B cell (primary cell): ENCODE measurements at regions not wholly inside any gene's neighbourhood (a gene's known extent, or its start where the extent isn't known, plus 50 kb on each side); places are given as distances from the start of the nearest gene placed in this dataset.

ENCODE experiments used
- ATAC-seq: fragments of 200-7000 bp; cut with Tn5 transposase; one replicate; pipeline ENCODE4 v1.10.0; 2021; ENCODE audit warnings: low read depth, mild to moderate bottlenecking, moderate number of reproducible peaks, moderate library complexity
- CTCF ChIA-PET: fragments of 350-600 bp; sonication (Branson Sonifier 250); formaldehyde crosslinking; loops from one replicate; lab custom pipeline; 2021; ENCODE audit warnings: antibody characterized with exemption, inconsistent platforms; lab: Charles Lee
- POLR2A ChIA-PET: fragments of 350-600 bp; sonication (Branson Sonifier 250); formaldehyde crosslinking; loops from one replicate; lab custom pipeline; 2021; ENCODE audit warnings: antibody characterized with exemption; lab: Charles Lee
- DNase-seq: peaks from one replicate; pipeline ENCODE4 v3.0.0; 2013
- H2AFZ ChIP-seq: 2 replicates; pipeline ENCODE4 v1.6.1; 2012; ENCODE audit warnings: mild to moderate bottlenecking, low read depth, low read length; ENCODE audit not compliant: insufficient read depth, poor library complexity, severe bottlenecking
- H3K27ac ChIP-seq, 2 donors: 1 replicate in 1 of 2; 2 replicates in 1 of 2; pipeline ENCODE4 v1.5.1; 2012 to 2013; ENCODE audit warnings: low read length in 2 of 2, mild to moderate bottlenecking in 2 of 2, moderate library complexity in 1 of 2
- H3K27me3 ChIP-seq, 4 experiments: fragments of 200-600 bp in 1 of 4; sonication (generic) in 1 of 4; replicated peaks in 1 of 4; 1 replicate in 2 of 4; 2 replicates in 2 of 4; pipeline versions ENCODE4 v1.6.1 to v1.7.0; 2013 to 2016; ENCODE audit warnings: low read length in 3 of 4, mild to moderate bottlenecking in 2 of 4, mixed read lengths in 1 of 4, moderate library complexity in 1 of 4; ENCODE audit not compliant: insufficient read depth in 4 of 4, control insufficient read depth in 3 of 4; ENCODE audit errors: control extremely low read depth in 1 of 4
- H3K36me3 ChIP-seq, 2 experiments: replicated peaks in 1 of 2; 1 replicate in 1 of 2; 2 replicates in 1 of 2; pipeline versions ENCODE4 v1.6.1 to v1.7.1; 2013; ENCODE audit warnings: low read length in 1 of 2; ENCODE audit not compliant: insufficient read depth in 2 of 2, control insufficient read depth in 1 of 2; ENCODE audit errors: control extremely low read depth in 1 of 2, extremely low read depth in 1 of 2
- H3K4me1 ChIP-seq, 2 donors: fragments of 200-600 bp in 1 of 2; sonication (generic) in 1 of 2; 1 replicate in 1 of 2; 2 replicates in 1 of 2; pipeline versions ENCODE4 v1.5.1 to v1.6.1; 2013 to 2017; ENCODE audit warnings: low read length in 2 of 2; ENCODE audit not compliant: control insufficient read depth in 2 of 2, insufficient read depth in 2 of 2
- H3K4me2 ChIP-seq: replicated peaks from 2 replicates; pipeline ENCODE3; 2012; ENCODE audit warnings: mild to moderate bottlenecking, low read depth, low read length; ENCODE audit not compliant: poor library complexity, severe bottlenecking
- H3K4me3 ChIP-seq, 5 experiments: fragments of 200-600 bp in 1 of 5; sonication (generic) in 1 of 5; 1 replicate in 3 of 5; 2 replicates in 2 of 5; pipeline versions ENCODE4 v1.5.1 to v1.7.0; 2011 to 2016; ENCODE audit warnings: low read length in 4 of 5, mild to moderate bottlenecking in 4 of 5, low read depth in 2 of 5, control low read depth in 1 of 5, moderate library complexity in 1 of 5; ENCODE audit not compliant: insufficient read depth in 1 of 5; ENCODE audit errors: control extremely low read depth in 1 of 5, extremely low read depth in 1 of 5
- H3K79me2 ChIP-seq: fragments of 200-600 bp; sonication (generic); one replicate; pipeline ENCODE4 v1.6.0; 2016; ENCODE audit warnings: low read length; ENCODE audit not compliant: control insufficient read depth, insufficient read depth
- H3K9ac ChIP-seq: fragments of 200-600 bp; sonication (generic); 2 replicates; pipeline ENCODE4 v1.6.1; 2017; ENCODE audit warnings: mild to moderate bottlenecking, low read length, moderate library complexity
- H3K9me3 ChIP-seq, 3 donors: one replicate each; pipeline versions ENCODE4 v1.6.1 to v1.7.1; 2013; ENCODE audit warnings: low read length in 2 of 3; ENCODE audit not compliant: control insufficient read depth in 2 of 3, insufficient read depth in 1 of 3; ENCODE audit errors: control extremely low read depth in 1 of 3
- H4K20me1 ChIP-seq: 2 replicates; pipeline ENCODE4 v1.6.0; 2012; ENCODE audit warnings: mild to moderate bottlenecking, low read length; ENCODE audit not compliant: insufficient read depth, control insufficient read depth, poor library complexity, severe bottlenecking
- H3K27ac Mint-ChIP-seq: one replicate; pipeline ENCODE4 v1.8.0; 2021; ENCODE audit warnings: mixed read lengths
- H3K27me3 Mint-ChIP-seq: one replicate; pipeline ENCODE4 v1.8.0; 2021; ENCODE audit warnings: mixed read lengths
- H3K4me1 Mint-ChIP-seq: one replicate; pipeline ENCODE4 v1.8.0; 2021; ENCODE audit warnings: mixed read lengths
- H3K4me3 Mint-ChIP-seq: one replicate; pipeline ENCODE4 v1.8.0; 2021; ENCODE audit warnings: mixed read lengths
- H3K9me3 Mint-ChIP-seq: one replicate; pipeline ENCODE4 v1.8.0; 2022; ENCODE audit warnings: mixed read lengths; ENCODE audit not compliant: insufficient read depth
- CTCF ChIP-seq: fragments of 200-600 bp; IDR thresholded peaks from one replicate; pipeline ENCODE4 v1.8.0; 2022; ENCODE audit warnings: antibody characterized with exemption, mild to moderate bottlenecking
- EZH2 ChIP-seq: IDR thresholded peaks from 2 replicates; pipeline ENCODE4 v1.6.1; 2012; ENCODE audit warnings: borderline replicate concordance, low read depth, mild to moderate bottlenecking, moderate library complexity, low read length; ENCODE audit not compliant: insufficient read depth, poor library complexity, severe bottlenecking
- WGBS: methylation state at CpG from one replicate; pipeline ENCODE4 v1.1.5; 2013; ENCODE audit warnings: missing lambda C conversion rate; ENCODE audit not compliant: insufficient coverage; 5-methylcytosine and 5-hydroxymethylcytosine counted together
- intact Hi-C: fragments of 100-400 bp; cut with micrococcal nuclease; formaldehyde crosslinking; loops from one replicate; pipeline ENCODE4 v1.10.0; 2022

DNA sequence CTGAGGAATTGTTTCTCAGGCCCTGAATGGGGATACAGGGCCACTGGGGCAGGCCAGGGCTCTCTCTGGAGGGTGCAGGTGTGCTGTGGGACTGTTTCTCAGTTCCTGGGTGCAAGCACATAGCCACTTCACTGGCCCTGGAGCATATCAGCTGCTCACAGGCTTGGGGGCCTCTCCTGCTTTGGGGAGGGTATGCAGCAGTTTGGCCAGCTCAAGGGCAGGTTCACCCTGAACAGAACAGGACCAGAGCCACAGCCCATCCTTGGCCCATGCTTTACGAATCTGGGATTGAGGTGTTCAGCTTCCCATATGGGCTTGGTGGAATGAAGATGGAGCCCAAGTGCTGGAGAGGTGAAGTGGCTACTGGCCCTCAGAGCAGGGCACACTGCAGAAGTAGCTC is 186.5 kb downstream of the FBXO8 start:
- peaks cover 3% of the 10 kb centered on the region for H3K27me3 Mint-ChIP-seq
- intact Hi-C loops, result no loop called here
- Histone ChIP-seq H3K4me1 (no peaks in the 10 kb centered on the region), H2AFZ (no peak overlapping the region), H3K9me3 (peaks cover 0 to 4% (median 0%) of the 10 kb centered on the region in 3 donors), H3K4me3 (no peak overlapping the region), H3K9ac (no peak overlapping the region), H3K4me2 (no peak overlapping the region), H3K79me2 (no peaks in the 10 kb centered on the region), H4K20me1 (no peaks in the 10 kb centered on the region), H3K36me3 (no peaks in the 10 kb centered on the region), H3K27ac (no peak overlapping the region), H3K27me3 (no peaks in the 10 kb centered on the region)
- no peak overlapping the region for H3K27ac Mint-ChIP-seq
- no peak overlapping the region for H3K4me3 Mint-ChIP-seq
- no peak for ATAC-seq
- ChIA-PET CTCF (no interaction called here), POLR2A (no interaction called here)
- no peaks in the 10 kb centered on the region for H3K9me3 Mint-ChIP-seq
- WGBS, result 67% methylated on average over 1 of the region's 1 CpG
- no peak for TF ChIP-seq EZH2
- no peak for TF ChIP-seq CTCF
- no peak for DNase-seq
- H3K4me1 Mint-ChIP-seq, result no peaks in the 10 kb centered on the region

GRCh38 chr4:174096456-174096855 is 187.0 kb downstream of the FBXO8 start:
- Histone ChIP-seq H3K27ac (no peak overlapping the region), H3K9ac (no peak overlapping the region), H3K36me3 (no peaks in the 10 kb centered on the region), H3K4me2 (no peak overlapping the region), H3K4me3 (no peak overlapping the region), H4K20me1 (no peaks in the 10 kb centered on the region), H3K27me3 (no peaks in the 10 kb centered on the region), H3K9me3 (peaks cover 0 to 4% (median 0%) of the 10 kb centered on the region in 3 donors), H3K4me1 (no peaks in the 10 kb centered on the region), H3K79me2 (no peaks in the 10 kb centered on the region), H2AFZ (no peak overlapping the region)
- H3K9me3 Mint-ChIP-seq, result no peaks in the 10 kb centered on the region
- no peak for DNase-seq
- CTCF ChIA-PET, result no interaction called here
- no peak overlapping the region for H3K4me3 Mint-ChIP-seq
- POLR2A ChIA-PET, result no interaction called here
- intact Hi-C loops, result no loop called here
- no peak overlapping the region for H3K27ac Mint-ChIP-seq
- H3K4me1 Mint-ChIP-seq, result no peaks in the 10 kb centered on the region
- no peak for ATAC-seq
- no peak for TF ChIP-seq EZH2
- no peak for TF ChIP-seq CTCF
- H3K27me3 Mint-ChIP-seq, result peaks cover 3% of the 10 kb centered on the region
- WGBS, result 50% methylated on average over 1 of the region's 2 CpGs
